HepG2 (cell line): ENCODE measurements at regions not wholly inside any gene's neighbourhood (a gene's known extent, or its start where the extent isn't known, plus 50 kb on each side); places are given as distances from the start of the nearest gene placed in this dataset.

Source experiments
- ATAC-seq: fragments of 200-7000 bp; cut with Tn5 transposase; 3 replicates; pipeline ENCODE4 v1.9.1; 2020; ENCODE audit warnings: mild to moderate bottlenecking, moderate library complexity
- BruUV-seq: library from RNA; stranded (reverse); fragments of 400-500 nt; replicated peaks from 2 replicates; lab custom pipeline; 2021; lab: Mats Ljungman, UMichigan
- CTCF ChIA-PET: fragments of 300-600 bp; formaldehyde crosslinking; extraction: SDS; loops from one replicate; lab custom pipeline; 2021; ENCODE audit warnings: low total read pairs, inconsistent platforms, low intra/inter-chr PET ratio; lab: Yijun Ruan, JAX
- POLR2A ChIA-PET: fragments of 350-600 bp; sonication (Branson Sonifier 250); formaldehyde crosslinking; loops from one replicate; lab custom pipeline; 2020; ENCODE audit warnings: antibody characterized with exemption, inconsistent platforms; lab: Yijun Ruan, JAX
- DNase-seq: peaks from one replicate; pipeline ENCODE4 v3.0.0-alpha.2; 2015; ENCODE audit warnings: low spot score
- FAIRE-seq: peaks from 3 replicates; lab custom pipeline; 2011; peaks lifted over from hg19 to GRCh38; lab: Jason Lieb, UNC
- H2AFZ ChIP-seq: one replicate; pipeline ENCODE4 v1.6.1; 2011; ENCODE audit warnings: low read length, inconsistent platforms
- H3K27ac ChIP-seq: fragments of 300-600 bp; 3 replicates; pipeline ENCODE4 v1.8.0; 2011; ENCODE audit warnings: mixed run types, mild to moderate bottlenecking, mixed read lengths, low read length, inconsistent platforms; ENCODE audit not compliant: insufficient read depth; ENCODE audit errors: extremely low read length
- H3K27me3 ChIP-seq, 2 experiments: fragments of 200-600 bp in 1 of 2; 2 replicates in 1 of 2; 3 replicates in 1 of 2; pipeline versions ENCODE4 v1.6.0 to v1.8.0; 2011; ENCODE audit warnings: low read length in 2 of 2, mild to moderate bottlenecking in 2 of 2, moderate library complexity in 2 of 2, inconsistent platforms in 1 of 2; ENCODE audit not compliant: insufficient read depth in 2 of 2, control insufficient read depth in 1 of 2
- H3K36me3 ChIP-seq, 2 experiments: fragments of 200-600 bp in 1 of 2; replicated peaks in 1 of 2; 2 replicates in 1 of 2; 3 replicates in 1 of 2; pipeline versions ENCODE4 v1.5.1 to v1.8.0; 2011; ENCODE audit warnings: low read length in 2 of 2, inconsistent platforms in 1 of 2; ENCODE audit not compliant: insufficient read depth in 2 of 2, control insufficient read depth in 1 of 2
- H3K4me1 ChIP-seq: 2 replicates; pipeline ENCODE4 v1.5.1; 2012; ENCODE audit warnings: low read length, inconsistent platforms; ENCODE audit not compliant: insufficient read depth
- H3K4me2 ChIP-seq: 2 replicates; pipeline ENCODE4 v1.6.0; 2011; ENCODE audit warnings: low read depth, low read length, inconsistent platforms
- H3K4me3 ChIP-seq, 3 experiments: fragments of 200-600 bp in 1 of 3; sonication (generic), shearing (Covaris generic) in 1 of 3; replicated peaks in 1 of 3; 2 replicates each; pipeline ENCODE4 v1.5.1; 2011 to 2016; ENCODE audit warnings: low read length in 3 of 3, inconsistent platforms in 2 of 3, low read depth in 2 of 3, mild to moderate bottlenecking in 2 of 3, control low read depth in 1 of 3, mixed read lengths in 1 of 3; ENCODE audit not compliant: insufficient read depth in 1 of 3
- H3K79me2 ChIP-seq: one replicate; pipeline ENCODE4 v1.6.1; 2011; ENCODE audit warnings: low read length, inconsistent platforms; ENCODE audit not compliant: insufficient read depth
- H3K9ac ChIP-seq: 2 replicates; pipeline ENCODE4 v1.6.0; 2011; ENCODE audit warnings: mild to moderate bottlenecking, low read depth, low read length, inconsistent platforms; ENCODE audit not compliant: insufficient read depth
- H3K9me3 ChIP-seq: 2 replicates; pipeline ENCODE4 v1.5.1; 2012; ENCODE audit warnings: mild to moderate bottlenecking, low read length
- H4K20me1 ChIP-seq: 2 replicates; pipeline ENCODE4 v1.6.0; 2011; ENCODE audit warnings: inconsistent platforms, mild to moderate bottlenecking, low read length, moderate library complexity; ENCODE audit not compliant: insufficient read depth
- CBX5 ChIP-seq: sonication (generic); formaldehyde crosslinking; IDR thresholded peaks from 2 replicates; pipeline ENCODE4 v1.4.0; 2020; ENCODE audit warnings: missing genetic modification reagents, borderline replicate concordance
- DR1 ChIP-seq: sonication (generic); formaldehyde crosslinking; IDR thresholded peaks from 2 replicates; pipeline ENCODE4 v1.8.0; 2021; ENCODE audit warnings: mild to moderate bottlenecking, missing genetic modification reagents, inconsistent platforms
- HOXA9 ChIP-seq: sonication (generic); formaldehyde crosslinking; IDR thresholded peaks from 2 replicates; pipeline ENCODE4 v1.8.1; 2022; ENCODE audit warnings: missing genetic modification reagents, mild to moderate bottlenecking, moderate library complexity, borderline replicate concordance
- RAD21 ChIP-seq: fragments of 450-650 bp; formaldehyde crosslinking; IDR thresholded peaks from 2 replicates; pipeline ENCODE4 v1.5.0; 2020; ENCODE audit warnings: mild to moderate bottlenecking
- RBAK ChIP-seq: sonication (generic); formaldehyde crosslinking; IDR thresholded peaks from 2 replicates; pipeline ENCODE4 v1.5.1; 2020; ENCODE audit warnings: mild to moderate bottlenecking, missing genetic modification reagents
- TP53 ChIP-seq: sonication (generic); formaldehyde crosslinking; conservative IDR thresholded peaks from 2 replicates; pipeline ENCODE4 v1.4.0; 2020; ENCODE audit warnings: missing genetic modification reagents
- ZKSCAN5 ChIP-seq: sonication (generic); formaldehyde crosslinking; IDR thresholded peaks from 2 replicates; pipeline ENCODE4 v1.5.1; 2020; ENCODE audit warnings: mild to moderate bottlenecking, missing genetic modification reagents
- ZNF292 ChIP-seq: sonication (generic); formaldehyde crosslinking; IDR thresholded peaks from 2 replicates; pipeline ENCODE4 v1.8.1; 2022; ENCODE audit warnings: mild to moderate bottlenecking, low read depth, missing genetic modification reagents, borderline replicate concordance
- WGBS: methylation state at CpG from one replicate; pipeline ENCODE4 v1.1.6; 2017; ENCODE audit warnings: low lambda C conversion rate; 5-methylcytosine and 5-hydroxymethylcytosine counted together
- in situ Hi-C: cut with HindIII; loops from 2 replicates; pipeline ENCODE4 v1.10.0; 2017; ENCODE audit warnings: low pct_unique_long_range_greater_than_20kb; ENCODE audit not compliant: extremely low pct_ligation_motif_present
- intact Hi-C: fragments of 100-400 bp; cut with micrococcal nuclease; formaldehyde crosslinking; loops from one replicate; pipeline ENCODE4 v1.10.0; 2022; ENCODE audit not compliant: unreplicated experiment
- TF ChIP-seq, protein P1 (sequence below): IDR thresholded peaks from 2 replicates; pipeline ENCODE4 v1.6.1; 2016; ENCODE audit warnings: low read depth, borderline replicate concordance
- TF ChIP-seq, protein P2 (sequence below): sonication (generic); formaldehyde crosslinking; IDR thresholded peaks from 2 replicates; pipeline ENCODE4 v1.5.1; 2020; ENCODE audit warnings: mild to moderate bottlenecking, missing genetic modification reagents, borderline replicate concordance
- TF ChIP-seq, protein P3 (sequence below): sonication (generic); formaldehyde crosslinking; IDR thresholded peaks from 2 replicates; pipeline ENCODE4 v1.5.0; 2020; ENCODE audit warnings: mild to moderate bottlenecking, missing genetic modification reagents, borderline replicate concordance

DNA sequence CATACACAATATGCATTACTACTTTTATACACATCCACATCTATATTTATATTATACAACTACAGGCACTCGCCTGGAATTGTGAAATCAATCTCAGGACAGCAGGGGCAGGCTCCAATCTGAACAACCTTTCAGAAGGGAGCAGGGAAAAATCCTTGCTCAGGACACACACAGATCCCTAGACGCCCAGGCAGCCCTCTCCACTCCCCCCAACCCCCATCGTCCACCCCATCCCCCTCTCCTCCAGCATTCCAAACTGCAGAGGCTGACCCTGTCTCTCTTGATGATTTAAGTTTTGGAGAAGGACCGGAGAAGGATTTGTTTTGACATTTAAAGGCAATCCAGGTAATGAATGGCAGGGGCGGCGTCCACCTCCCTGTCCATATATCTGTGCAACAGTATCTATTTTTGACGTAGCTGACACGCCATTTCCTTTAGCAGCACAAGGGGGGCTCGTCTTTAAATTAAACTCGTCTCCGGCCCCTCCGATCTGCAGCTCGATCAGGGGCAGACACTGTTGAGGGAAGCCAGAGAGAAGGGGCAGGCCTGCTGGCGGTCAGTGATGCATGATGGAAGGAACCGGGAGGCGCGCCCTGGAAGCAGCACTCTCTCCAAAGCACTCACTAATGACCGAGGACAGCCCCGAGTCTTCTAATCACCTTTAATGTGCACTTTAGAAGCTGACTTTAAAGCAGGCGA is 95.0 kb upstream of the TBX5 start:
- ATAC-seq (no peak), DNase-seq (no peak)
- no peak overlapping the region for H3K4me2 ChIP-seq
- no peaks in the 10 kb centered on the region for H4K20me1 ChIP-seq
- H3K79me2 ChIP-seq: no peaks in the 10 kb centered on the region
- in situ Hi-C loops: loop anchor here (10.0 kb wide), 1 partner anchor 516 kb away; no protein-coding TSS in a partner anchor
- H3K27ac ChIP-seq: no peak overlapping the region
- intact Hi-C loops: no loop called here
- H3K4me3 ChIP-seq: no peak overlapping the region
- BruUV-seq: no TSS peak
- no peak for TF ChIP-seq HOXA9 (CRISPR knock-in tag)
- TF ChIP-seq, protein P1, sequence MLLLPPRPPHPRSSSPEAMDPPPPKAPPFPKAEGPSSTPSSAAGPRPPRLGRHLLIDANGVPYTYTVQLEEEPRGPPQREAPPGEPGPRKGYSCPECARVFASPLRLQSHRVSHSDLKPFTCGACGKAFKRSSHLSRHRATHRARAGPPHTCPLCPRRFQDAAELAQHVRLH (CRISPR knock-in tag): no peak
- no peak for TF ChIP-seq RAD21 (CRISPR knock-in tag)
- TF ChIP-seq DR1 (CRISPR knock-in tag): no peak
- no peak for TF ChIP-seq ZKSCAN5
- TF ChIP-seq RBAK: no peak
- TF ChIP-seq, protein P2, sequence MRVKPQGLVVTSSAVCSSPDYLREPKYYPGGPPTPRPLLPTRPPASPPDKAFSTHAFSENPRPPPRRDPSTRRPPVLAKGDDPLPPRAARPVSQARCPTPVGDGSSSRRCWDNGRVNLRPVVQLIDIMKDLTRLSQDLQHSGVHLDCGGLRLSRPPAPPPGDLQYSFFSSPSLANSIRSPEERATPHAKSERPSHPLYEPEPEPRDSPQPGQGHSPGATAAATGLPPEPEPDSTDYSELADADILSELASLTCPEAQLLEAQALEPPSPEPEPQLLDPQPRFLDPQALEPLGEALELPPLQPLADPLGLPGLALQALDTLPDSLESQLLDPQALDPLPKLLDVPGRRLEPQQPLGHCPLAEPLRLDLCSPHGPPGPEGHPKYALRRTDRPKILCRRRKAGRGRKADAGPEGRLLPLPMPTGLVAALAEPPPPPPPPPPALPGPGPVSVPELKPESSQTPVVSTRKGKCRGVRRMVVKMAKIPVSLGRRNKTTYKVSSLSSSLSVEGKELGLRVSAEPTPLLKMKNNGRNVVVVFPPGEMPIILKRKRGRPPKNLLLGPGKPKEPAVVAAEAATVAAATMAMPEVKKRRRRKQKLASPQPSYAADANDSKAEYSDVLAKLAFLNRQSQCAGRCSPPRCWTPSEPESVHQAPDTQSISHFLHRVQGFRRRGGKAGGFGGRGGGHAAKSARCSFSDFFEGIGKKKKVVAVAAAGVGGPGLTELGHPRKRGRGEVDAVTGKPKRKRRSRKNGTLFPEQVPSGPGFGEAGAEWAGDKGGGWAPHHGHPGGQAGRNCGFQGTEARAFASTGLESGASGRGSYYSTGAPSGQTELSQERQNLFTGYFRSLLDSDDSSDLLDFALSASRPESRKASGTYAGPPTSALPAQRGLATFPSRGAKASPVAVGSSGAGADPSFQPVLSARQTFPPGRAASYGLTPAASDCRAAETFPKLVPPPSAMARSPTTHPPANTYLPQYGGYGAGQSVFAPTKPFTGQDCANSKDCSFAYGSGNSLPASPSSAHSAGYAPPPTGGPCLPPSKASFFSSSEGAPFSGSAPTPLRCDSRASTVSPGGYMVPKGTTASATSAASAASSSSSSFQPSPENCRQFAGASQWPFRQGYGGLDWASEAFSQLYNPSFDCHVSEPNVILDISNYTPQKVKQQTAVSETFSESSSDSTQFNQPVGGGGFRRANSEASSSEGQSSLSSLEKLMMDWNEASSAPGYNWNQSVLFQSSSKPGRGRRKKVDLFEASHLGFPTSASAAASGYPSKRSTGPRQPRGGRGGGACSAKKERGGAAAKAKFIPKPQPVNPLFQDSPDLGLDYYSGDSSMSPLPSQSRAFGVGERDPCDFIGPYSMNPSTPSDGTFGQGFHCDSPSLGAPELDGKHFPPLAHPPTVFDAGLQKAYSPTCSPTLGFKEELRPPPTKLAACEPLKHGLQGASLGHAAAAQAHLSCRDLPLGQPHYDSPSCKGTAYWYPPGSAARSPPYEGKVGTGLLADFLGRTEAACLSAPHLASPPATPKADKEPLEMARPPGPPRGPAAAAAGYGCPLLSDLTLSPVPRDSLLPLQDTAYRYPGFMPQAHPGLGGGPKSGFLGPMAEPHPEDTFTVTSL (CRISPR knock-in tag): no peak
- no peak for TF ChIP-seq CBX5
- no peak for TF ChIP-seq TP53
- no peak for TF ChIP-seq ZNF292 (CRISPR knock-in tag)
- TF ChIP-seq, protein P3, sequence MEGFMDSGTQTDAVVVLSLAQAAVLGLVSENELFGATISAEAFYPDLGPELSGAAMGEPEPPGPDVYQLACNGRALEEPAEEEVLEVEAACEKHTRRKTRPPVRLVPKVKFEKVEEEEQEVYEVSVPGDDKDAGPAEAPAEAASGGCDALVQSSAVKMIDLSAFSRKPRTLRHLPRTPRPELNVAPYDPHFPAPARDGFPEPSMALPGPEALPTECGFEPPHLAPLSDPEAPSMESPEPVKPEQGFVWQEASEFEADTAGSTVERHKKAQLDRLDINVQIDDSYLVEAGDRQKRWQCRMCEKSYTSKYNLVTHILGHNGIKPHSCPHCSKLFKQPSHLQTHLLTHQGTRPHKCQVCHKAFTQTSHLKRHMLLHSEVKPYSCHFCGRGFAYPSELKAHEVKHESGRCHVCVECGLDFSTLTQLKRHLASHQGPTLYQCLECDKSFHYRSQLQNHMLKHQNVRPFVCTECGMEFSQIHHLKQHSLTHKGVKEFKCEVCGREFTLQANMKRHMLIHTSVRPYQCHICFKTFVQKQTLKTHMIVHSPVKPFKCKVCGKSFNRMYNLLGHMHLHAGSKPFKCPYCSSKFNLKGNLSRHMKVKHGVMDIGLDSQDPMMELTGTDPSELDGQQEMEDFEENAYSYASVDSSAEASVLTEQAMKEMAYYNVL: no peak
- TF ChIP-seq, all 625 proteins: peak for 0
- no peaks in the 10 kb centered on the region for H3K9me3 ChIP-seq
- no peak for FAIRE-seq
- POLR2A ChIA-PET: no interaction called here
- CTCF ChIA-PET: no interaction called here
- no peaks in the 10 kb centered on the region for H3K36me3 ChIP-seq
- no peak overlapping the region for H2AFZ ChIP-seq
- peaks cover 1 to 7% of the 10 kb centered on the region in 2 experiments; a peak in 1 of 5 replicates for H3K27me3 ChIP-seq
- 25% methylated on average over 18 of the region's 20 CpGs for WGBS
- H3K4me1 ChIP-seq: no peaks in the 10 kb centered on the region
- H3K9ac ChIP-seq: no peak overlapping the region
